AG09319 (cell line): ENCODE measurements at regions not wholly inside any gene's neighbourhood (a gene's known extent, or its start where the extent isn't known, plus 50 kb on each side); places are given as distances from the start of the nearest gene placed in this dataset.
"Not testable (repeated sequence)": the region's sequence is repeated elsewhere in the genome, so short reads cannot be mapped to it uniquely, and the experiment has no call there.

Source experiments
- DNase-seq: peaks from one replicate; pipeline ENCODE4 v3.0.0-alpha.2; 2010; ENCODE audit warnings: low read depth; ENCODE audit errors: extremely low read depth
- TF ChIP-seq, protein P1 (sequence below): IDR thresholded peaks from 2 replicates; pipeline ENCODE4 v1.5.1; 2011; ENCODE audit warnings: low read depth, mild to moderate bottlenecking, inconsistent platforms, low read length, moderate library complexity

GRCh38 chr6:66533921-66534404 lies 826.9 kb upstream of the EYS start:
- no peak for DNase-seq

DNA sequence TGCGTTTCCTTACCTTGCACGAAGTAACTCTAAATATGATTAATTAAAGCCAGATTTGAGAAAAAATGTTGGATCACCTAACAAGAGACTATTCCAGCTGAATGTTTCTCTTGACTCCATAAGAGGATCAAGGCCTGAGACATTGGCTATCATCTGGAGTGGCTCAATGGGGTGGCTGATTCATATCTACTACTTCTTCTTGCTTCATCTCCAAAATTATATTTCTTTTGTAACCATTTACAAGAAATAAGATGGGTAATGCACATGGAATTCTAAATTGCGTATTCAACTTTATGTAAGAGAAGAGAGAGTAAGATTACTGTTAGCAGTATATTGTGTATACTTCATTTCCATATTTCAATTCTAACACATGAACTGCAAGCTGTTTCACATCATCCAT lies 819.0 kb upstream of the EYS start:
- TF ChIP-seq, protein P1, sequence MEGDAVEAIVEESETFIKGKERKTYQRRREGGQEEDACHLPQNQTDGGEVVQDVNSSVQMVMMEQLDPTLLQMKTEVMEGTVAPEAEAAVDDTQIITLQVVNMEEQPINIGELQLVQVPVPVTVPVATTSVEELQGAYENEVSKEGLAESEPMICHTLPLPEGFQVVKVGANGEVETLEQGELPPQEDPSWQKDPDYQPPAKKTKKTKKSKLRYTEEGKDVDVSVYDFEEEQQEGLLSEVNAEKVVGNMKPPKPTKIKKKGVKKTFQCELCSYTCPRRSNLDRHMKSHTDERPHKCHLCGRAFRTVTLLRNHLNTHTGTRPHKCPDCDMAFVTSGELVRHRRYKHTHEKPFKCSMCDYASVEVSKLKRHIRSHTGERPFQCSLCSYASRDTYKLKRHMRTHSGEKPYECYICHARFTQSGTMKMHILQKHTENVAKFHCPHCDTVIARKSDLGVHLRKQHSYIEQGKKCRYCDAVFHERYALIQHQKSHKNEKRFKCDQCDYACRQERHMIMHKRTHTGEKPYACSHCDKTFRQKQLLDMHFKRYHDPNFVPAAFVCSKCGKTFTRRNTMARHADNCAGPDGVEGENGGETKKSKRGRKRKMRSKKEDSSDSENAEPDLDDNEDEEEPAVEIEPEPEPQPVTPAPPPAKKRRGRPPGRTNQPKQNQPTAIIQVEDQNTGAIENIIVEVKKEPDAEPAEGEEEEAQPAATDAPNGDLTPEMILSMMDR: no peak
- no peak for DNase-seq

More at GRCh38 chr6:66533921-66534404, 826.9 kb upstream of the EYS start:
- TF ChIP-seq, protein P1: no peak

DNA sequence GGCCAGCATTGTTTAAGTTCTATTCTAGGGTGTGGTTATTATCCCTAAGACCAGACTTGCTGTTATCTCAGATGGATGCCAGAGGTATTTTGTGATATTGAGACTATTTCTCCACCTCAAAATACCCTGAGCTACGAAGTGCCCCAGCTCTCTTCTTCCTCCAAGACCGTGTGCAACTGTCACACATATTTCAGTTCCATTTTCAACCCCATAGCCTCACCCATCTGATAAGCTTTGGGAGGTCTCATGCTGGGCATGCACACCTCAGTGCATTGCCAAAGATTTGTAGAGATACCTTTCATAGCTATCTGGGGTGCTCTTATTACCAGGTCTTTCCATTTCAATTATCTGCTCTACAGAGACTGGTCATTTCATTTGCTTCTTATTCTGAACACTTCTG lies 815.8 kb upstream of the EYS start:
- DNase-seq: no peak
- TF ChIP-seq, protein P1: no peak

DNA sequence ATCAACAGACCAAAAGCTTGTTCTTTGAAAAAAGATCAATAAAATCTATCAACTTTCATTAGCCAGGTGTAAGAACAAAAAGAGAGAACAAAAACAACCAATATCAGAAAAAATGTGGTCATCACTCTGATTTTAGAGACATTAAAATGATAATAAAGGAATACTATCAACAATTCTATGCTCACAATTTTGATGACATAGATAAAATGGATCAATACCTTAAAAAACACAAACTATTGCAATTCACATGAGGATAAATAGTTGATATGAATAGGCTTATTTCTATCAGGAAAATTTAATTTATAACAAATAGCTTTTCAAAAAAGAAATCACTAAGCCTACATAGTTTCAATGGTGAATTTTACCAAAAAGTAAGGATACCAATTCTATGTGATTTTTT lies 809.4 kb upstream of the EYS start:
- TF ChIP-seq, protein P1: no peak
- DNase-seq: no peak

DNA sequence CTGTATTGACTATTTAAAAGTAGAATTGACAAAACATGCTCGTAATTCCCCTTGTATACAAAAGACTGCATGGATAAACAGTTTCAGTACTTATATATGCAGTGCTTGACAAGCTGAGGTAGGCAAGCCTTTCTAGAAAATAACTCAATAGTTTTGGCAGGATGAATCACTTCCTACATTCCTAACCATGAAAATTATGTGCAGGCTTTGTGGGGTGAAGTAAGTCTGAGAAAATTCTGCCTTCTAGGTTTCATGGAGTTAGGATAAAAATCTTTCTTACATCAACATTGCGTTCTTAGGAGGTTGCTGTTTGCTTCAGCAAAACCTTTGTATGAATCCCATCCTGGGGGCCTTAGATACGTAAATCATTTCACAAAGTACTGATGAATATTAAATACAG lies 801.4 kb upstream of the EYS start:
- TF ChIP-seq, protein P1: no peak
- DNase-seq: no peak

GRCh38 chr6:66499851-66500250 lies 792.8 kb upstream of the EYS start:
- TF ChIP-seq, protein P1: no peak
- no peak for DNase-seq

DNA sequence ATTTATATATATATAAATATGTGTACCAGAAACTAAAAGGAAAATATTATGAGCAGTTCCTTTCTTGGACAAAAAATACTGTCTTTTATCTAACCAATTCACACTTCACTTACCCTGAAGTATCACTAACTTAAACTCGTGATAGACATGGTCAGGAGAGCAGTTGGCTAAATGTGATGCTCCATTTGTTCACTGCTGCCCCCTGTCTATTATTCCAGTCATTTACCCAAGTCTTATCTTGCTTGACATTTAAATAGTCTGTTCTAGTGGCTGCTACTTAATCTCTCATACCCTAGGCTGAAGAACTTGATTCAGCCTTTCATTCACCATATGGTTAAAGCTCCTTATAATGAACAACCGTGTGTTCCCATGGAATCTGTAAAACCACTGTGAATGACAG lies 789.6 kb upstream of the EYS start:
- TF ChIP-seq, protein P1: no peak
- DNase-seq: no peak

- not testable (repeated sequence) for DNase-seq
These were observed 787.6 kb upstream of the EYS start for GRCh38 chr6:66494643-66495042.
